Parathyroid adenoma (tissue), 2 donors: ENCODE measurements at regions not wholly inside any gene's neighbourhood (a gene's known extent, or its start where the extent isn't known, plus 50 kb on each side); places are given as distances from the start of the nearest gene placed in this dataset.

ENCODE experiments used
- H2AFZ ChIP-seq: fragments of 300-600 bp; sonication (generic); one replicate; pipeline ENCODE4 v1.7.0; 2017; ENCODE audit warnings: antibody characterized with exemption, mild to moderate bottlenecking
- H3K27ac ChIP-seq: fragments of 300-600 bp; sonication (generic); one replicate; pipeline ENCODE4 v1.7.0; 2017
- H3K27me3 ChIP-seq: fragments of 300-600 bp; sonication (generic); one replicate; pipeline ENCODE4 v1.7.0; 2017; ENCODE audit warnings: low read length; ENCODE audit not compliant: control insufficient read depth, insufficient read depth
- H3K36me3 ChIP-seq: fragments of 300-600 bp; sonication (generic); one replicate; pipeline ENCODE4 v1.7.0; 2017; ENCODE audit warnings: low read length; ENCODE audit not compliant: control insufficient read depth, insufficient read depth
- H3K4me1 ChIP-seq: fragments of 300-600 bp; sonication (generic); one replicate; pipeline ENCODE4 v1.7.0; 2017; ENCODE audit warnings: control low read depth
- H3K4me2 ChIP-seq: fragments of 300-600 bp; sonication (generic); one replicate; pipeline ENCODE4 v1.7.0; 2017; ENCODE audit warnings: low read length
- H3K4me3 ChIP-seq: fragments of 300-600 bp; sonication (generic); one replicate; pipeline ENCODE4 v1.7.0; 2017; ENCODE audit warnings: low read depth, low read length
- H3K79me2 ChIP-seq: fragments of 300-600 bp; sonication (generic); one replicate; pipeline ENCODE4 v1.7.0; 2017; ENCODE audit warnings: control low read depth
- H3K9ac ChIP-seq: fragments of 300-600 bp; sonication (generic); one replicate; pipeline ENCODE4 v1.7.0; 2017; ENCODE audit warnings: mild to moderate bottlenecking
- H3K9me3 ChIP-seq: fragments of 300-600 bp; sonication (generic); one replicate; pipeline ENCODE4 v1.7.0; 2017; ENCODE audit warnings: low read length; ENCODE audit not compliant: control insufficient read depth
- CTCF ChIP-seq: fragments of 300-600 bp; sonication (generic); IDR thresholded peaks from one replicate; pipeline ENCODE4 v1.7.0; 2017; ENCODE audit warnings: antibody characterized with exemption, mild to moderate bottlenecking
- donor health status: primary hyperparathyroidism.

- no peaks in the 10 kb centered on the region for H3K27me3 ChIP-seq
- no peaks in the 10 kb centered on the region for H3K79me2 ChIP-seq
- no peaks in the 10 kb centered on the region for H3K4me1 ChIP-seq
- no peak overlapping the region for H3K4me3 ChIP-seq
- H3K27ac ChIP-seq: no peak overlapping the region
- no peaks in the 10 kb centered on the region for H3K9me3 ChIP-seq
- no peaks in the 10 kb centered on the region for H3K36me3 ChIP-seq
- no peak for TF ChIP-seq CTCF
- no peak overlapping the region for H2AFZ ChIP-seq
- H3K4me2 ChIP-seq: no peak overlapping the region
- H3K9ac ChIP-seq: no peak overlapping the region
Observed at GRCh38 chr21:14737922-14738321, 191.8 kb upstream of the SAMSN1 start.

- Histone ChIP-seq H3K79me2 (no peaks in the 10 kb centered on the region), H3K9me3 (no peaks in the 10 kb centered on the region), H3K27me3 (no peaks in the 10 kb centered on the region), H3K9ac (no peak overlapping the region), H3K4me1 (no peaks in the 10 kb centered on the region), H3K27ac (no peak overlapping the region), H3K36me3 (no peaks in the 10 kb centered on the region), H2AFZ (no peak overlapping the region), H3K4me3 (no peak overlapping the region), H3K4me2 (no peak overlapping the region)
- TF ChIP-seq CTCF: no peak
Observed at GRCh38 chr21:14737284-14737691, 191.2 kb upstream of the SAMSN1 start.

- no peak for TF ChIP-seq CTCF
- H3K4me2 ChIP-seq: no peak overlapping the region
- no peaks in the 10 kb centered on the region for H3K27me3 ChIP-seq
- H3K9me3 ChIP-seq: no peaks in the 10 kb centered on the region
- H2AFZ ChIP-seq: no peak overlapping the region
- H3K9ac ChIP-seq: no peak overlapping the region
- no peaks in the 10 kb centered on the region for H3K79me2 ChIP-seq
- no peaks in the 10 kb centered on the region for H3K36me3 ChIP-seq
- no peaks in the 10 kb centered on the region for H3K4me1 ChIP-seq
- no peak overlapping the region for H3K27ac ChIP-seq
- H3K4me3 ChIP-seq: no peak overlapping the region
Observed at GRCh38 chr21:14736672-14737071, 190.6 kb upstream of the SAMSN1 start.

GRCh38 chr21:14736162-14736561 lies 190.0 kb upstream of the SAMSN1 start:
- no peak for TF ChIP-seq CTCF
- no peak overlapping the region for H3K9ac ChIP-seq

GRCh38 chr21:14734833-14735232 lies 188.7 kb upstream of the SAMSN1 start:
- no peak overlapping the region for H3K9ac ChIP-seq
- H3K27me3 ChIP-seq: no peaks in the 10 kb centered on the region
- no peaks in the 10 kb centered on the region for H3K4me1 ChIP-seq
- H3K79me2 ChIP-seq: no peaks in the 10 kb centered on the region
- H3K4me2 ChIP-seq: no peak overlapping the region
- no peaks in the 10 kb centered on the region for H3K9me3 ChIP-seq
- no peak for TF ChIP-seq CTCF
- no peak overlapping the region for H3K27ac ChIP-seq
- no peak overlapping the region for H2AFZ ChIP-seq
- no peaks in the 10 kb centered on the region for H3K36me3 ChIP-seq
- no peak overlapping the region for H3K4me3 ChIP-seq

More at GRCh38 chr21:14736162-14736561, 190.0 kb upstream of the SAMSN1 start:
- no peaks in the 10 kb centered on the region for H3K4me1 ChIP-seq
- no peak overlapping the region for H3K27ac ChIP-seq
- no peak overlapping the region for H3K4me2 ChIP-seq
- H3K79me2 ChIP-seq: no peaks in the 10 kb centered on the region
- H3K9me3 ChIP-seq: no peaks in the 10 kb centered on the region
- H3K4me3 ChIP-seq: no peak overlapping the region
- H3K27me3 ChIP-seq: no peaks in the 10 kb centered on the region
- no peaks in the 10 kb centered on the region for H3K36me3 ChIP-seq
- H2AFZ ChIP-seq: no peak overlapping the region
